ENCODE measurements at regions not wholly inside any gene's neighbourhood (a gene's known extent, or its start where the extent isn't known, plus 50 kb on each side); places are given as distances from the start of the nearest gene placed in this dataset.

- Mint-ChIP-seq H3K36me3 (peaks cover 0 to 10% (median 4%) of the 10 kb centered on the region in 3 donors), H3K27ac (no peak overlapping the region), H3K4me1 (no peaks in the 10 kb centered on the region), H3K4me3 (no peak overlapping the region), H3K27me3 (ENCODE audit: low read depth in 3 of 3) (no peaks in the 10 kb centered on the region), H3K9me3 (peaks cover 32 to 70% (median 64%) of the 10 kb centered on the region in 6 donors)
- DNase-seq = no peak
These were observed 2830.6 kb upstream of the OR11H1 start for GRCh38 chr22:12697441-12697840.

Measured in immature natural killer cell (primary cell).